ENCODE measurements at regions not wholly inside any gene's neighbourhood (a gene's known extent, or its start where the extent isn't known, plus 50 kb on each side); places are given as distances from the start of the nearest gene placed in this dataset.

DNA sequence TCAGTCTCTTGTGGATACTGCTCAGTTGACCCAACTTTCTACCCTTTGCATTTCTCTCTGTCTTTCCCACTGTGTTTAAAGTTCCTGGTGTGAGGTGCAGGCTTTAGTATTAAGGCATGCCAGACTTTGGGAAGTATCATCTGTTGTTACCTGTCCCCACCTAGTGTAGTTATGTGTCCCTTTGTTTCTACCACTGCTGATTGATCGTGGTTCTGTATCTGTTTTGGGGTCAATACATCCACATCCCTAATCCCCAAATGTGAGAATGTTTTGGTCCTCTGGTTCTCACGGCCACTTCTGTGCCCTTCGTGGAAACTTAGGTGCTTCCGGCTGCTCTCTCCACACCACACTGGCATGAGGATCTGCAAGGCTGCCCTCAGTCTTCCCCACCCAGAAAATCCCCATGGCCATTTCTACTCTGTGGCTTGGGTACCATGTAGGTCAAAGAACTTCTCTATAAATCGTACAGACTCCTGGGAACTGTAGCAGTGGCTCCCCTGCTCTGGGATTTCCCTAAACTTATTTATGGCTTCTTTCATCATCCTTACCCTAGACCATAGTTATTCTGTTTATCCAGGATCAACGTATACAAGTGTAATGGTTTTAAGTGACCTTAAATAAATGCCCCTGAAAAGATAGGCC lies 443.2 kb downstream of the XYLT1 start:
- Histone ChIP-seq H3K36me3 (no peaks in the 10 kb centered on the region), H3K27ac (no peak overlapping the region), H3K4me1 (no peaks in the 10 kb centered on the region), H3K4me3 (no peak overlapping the region), H3K9me3 (no peaks in the 10 kb centered on the region), H3K27me3 (no peaks in the 10 kb centered on the region)
- TF ChIP-seq, protein P1, sequence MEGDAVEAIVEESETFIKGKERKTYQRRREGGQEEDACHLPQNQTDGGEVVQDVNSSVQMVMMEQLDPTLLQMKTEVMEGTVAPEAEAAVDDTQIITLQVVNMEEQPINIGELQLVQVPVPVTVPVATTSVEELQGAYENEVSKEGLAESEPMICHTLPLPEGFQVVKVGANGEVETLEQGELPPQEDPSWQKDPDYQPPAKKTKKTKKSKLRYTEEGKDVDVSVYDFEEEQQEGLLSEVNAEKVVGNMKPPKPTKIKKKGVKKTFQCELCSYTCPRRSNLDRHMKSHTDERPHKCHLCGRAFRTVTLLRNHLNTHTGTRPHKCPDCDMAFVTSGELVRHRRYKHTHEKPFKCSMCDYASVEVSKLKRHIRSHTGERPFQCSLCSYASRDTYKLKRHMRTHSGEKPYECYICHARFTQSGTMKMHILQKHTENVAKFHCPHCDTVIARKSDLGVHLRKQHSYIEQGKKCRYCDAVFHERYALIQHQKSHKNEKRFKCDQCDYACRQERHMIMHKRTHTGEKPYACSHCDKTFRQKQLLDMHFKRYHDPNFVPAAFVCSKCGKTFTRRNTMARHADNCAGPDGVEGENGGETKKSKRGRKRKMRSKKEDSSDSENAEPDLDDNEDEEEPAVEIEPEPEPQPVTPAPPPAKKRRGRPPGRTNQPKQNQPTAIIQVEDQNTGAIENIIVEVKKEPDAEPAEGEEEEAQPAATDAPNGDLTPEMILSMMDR (IDR thresholded peaks at IDR 0.05) = no peak
- no peak for FAIRE-seq
- intact Hi-C loops (cut with DNase I) = no loop called here
- 52 to 72% methylated on average over 6 of the region's 6 CpGs for WGBS, 2 donors
- ATAC-seq = no peak
- DNase-seq = no peak

DNA sequence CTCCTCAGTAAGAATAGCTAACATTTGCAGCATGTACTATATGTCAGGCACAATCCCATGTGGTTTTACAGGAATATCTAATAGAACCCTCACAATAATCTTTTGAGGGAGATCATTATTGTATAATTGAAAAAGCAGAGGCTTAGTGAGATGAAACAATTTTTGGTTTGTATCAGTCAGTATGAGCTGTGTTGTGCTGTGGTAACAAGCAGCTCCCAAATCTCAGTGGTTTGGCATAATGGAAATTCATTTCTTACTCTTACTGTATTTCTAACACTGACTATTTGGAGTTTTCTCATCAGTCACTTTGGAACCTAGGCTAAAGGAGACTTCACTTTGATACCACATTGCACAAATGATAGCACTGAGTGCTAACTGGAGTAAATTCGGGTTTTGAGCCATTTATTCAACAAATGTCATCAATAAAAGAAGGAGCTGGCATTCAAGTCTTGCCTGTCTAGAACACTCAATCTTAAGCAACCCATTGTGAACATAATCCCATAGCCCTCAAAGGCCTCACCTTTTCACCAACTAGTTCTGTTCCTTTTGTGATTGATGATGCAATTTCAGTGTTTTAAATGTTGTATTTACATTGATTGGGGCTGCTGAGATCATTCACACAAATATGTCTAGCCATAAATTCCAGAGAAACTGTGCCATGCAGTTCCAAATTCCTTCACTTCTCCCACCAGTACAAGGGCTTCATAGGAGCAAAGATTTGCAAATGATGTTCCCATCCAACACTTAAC lies 441.0 kb downstream of the XYLT1 start:
- H3K27me3 ChIP-seq = no peaks in the 10 kb centered on the region
- 23 to 39% methylated on average over 1 of the region's 1 CpG for WGBS, 2 donors
- no peak overlapping the region for H3K27ac ChIP-seq
- no peaks in the 10 kb centered on the region for H3K36me3 ChIP-seq
- DNase-seq = no peak
- no peak for ATAC-seq
- intact Hi-C loops (cut with DNase I) = no loop called here
- H3K9me3 ChIP-seq = no peaks in the 10 kb centered on the region
- FAIRE-seq = no peak
- no peak overlapping the region for H3K4me3 ChIP-seq
- no peaks in the 10 kb centered on the region for H3K4me1 ChIP-seq
- TF ChIP-seq, protein P1 (IDR thresholded peaks at IDR 0.05) = no peak

DNA sequence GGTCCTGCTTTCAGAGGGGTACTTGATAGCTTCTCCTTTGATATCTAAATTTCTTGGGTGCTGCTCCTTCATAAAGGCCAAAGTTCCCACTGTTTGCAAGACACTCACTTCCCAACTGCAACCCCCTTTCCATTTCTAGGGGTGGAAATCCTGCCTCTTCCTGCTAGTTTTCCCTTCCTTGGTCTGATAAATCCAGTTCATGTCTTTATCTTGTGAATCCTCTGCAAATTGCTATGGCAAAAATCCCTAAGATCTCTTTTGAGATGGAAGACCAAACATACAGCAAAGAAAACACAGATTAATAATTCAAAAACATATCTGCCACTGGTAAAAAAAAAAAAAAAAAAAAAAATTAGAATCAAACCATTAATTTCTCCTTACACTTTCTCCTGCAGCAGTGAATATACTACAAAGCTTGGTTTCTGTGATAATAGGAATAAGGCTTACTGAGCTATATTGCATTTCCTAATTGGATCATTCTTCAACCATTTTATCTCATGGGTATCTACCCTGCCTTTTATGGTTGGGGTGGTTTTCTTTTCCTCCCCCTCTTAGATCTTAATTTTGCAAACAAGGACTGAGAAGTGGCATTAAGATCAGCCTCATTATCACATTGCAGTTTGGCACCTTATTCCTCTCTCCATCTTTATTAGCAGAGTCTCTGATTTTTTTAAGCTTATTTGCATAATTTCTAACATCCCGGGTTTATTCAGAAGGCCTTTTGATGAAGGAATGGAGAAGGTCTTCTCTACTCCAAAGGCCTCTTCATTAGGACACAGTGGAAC lies 439.1 kb downstream of the XYLT1 start:
- 44 to 52% methylated on average over 1 of the region's 1 CpG for WGBS, 2 donors
- Histone ChIP-seq H3K27me3 (no peaks in the 10 kb centered on the region), H3K27ac (no peak overlapping the region), H3K36me3 (no peaks in the 10 kb centered on the region), H3K9me3 (no peaks in the 10 kb centered on the region), H3K4me3 (no peak overlapping the region), H3K4me1 (no peaks in the 10 kb centered on the region)
- ATAC-seq (no peak), FAIRE-seq (no peak), DNase-seq (no peak)
- TF ChIP-seq, protein P1 (IDR thresholded peaks at IDR 0.05) = no peak
- intact Hi-C loops (cut with DNase I) = no loop called here

DNA sequence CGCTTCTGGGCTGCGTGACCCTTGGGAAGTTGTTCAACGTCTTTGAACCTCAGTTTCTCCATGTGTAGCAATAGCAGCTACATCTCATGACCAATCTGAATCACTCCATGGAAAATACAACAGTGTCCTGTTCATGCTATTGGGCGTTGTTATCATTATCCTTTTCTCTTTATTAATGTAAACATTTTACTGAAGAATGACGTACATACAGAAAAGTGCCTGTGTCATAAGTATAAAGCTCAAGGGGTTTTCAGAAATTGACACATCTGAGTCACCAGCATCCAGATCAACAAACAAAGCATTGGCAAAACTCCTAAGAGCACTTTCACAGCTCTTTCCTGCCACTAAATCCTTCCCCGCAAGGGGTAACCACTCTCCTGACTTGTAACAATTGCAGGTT lies 438.4 kb downstream of the XYLT1 start:
- H3K4me3 ChIP-seq = no peak overlapping the region
- intact Hi-C loops (cut with DNase I) = no loop called here
- no peaks in the 10 kb centered on the region for H3K4me1 ChIP-seq
- no peaks in the 10 kb centered on the region for H3K27me3 ChIP-seq
- no peak for ATAC-seq
- no peak overlapping the region for H3K27ac ChIP-seq
- WGBS, 2 donors = 67 to 72% methylated on average over 6 of the region's 6 CpGs
- no peak for FAIRE-seq
- H3K9me3 ChIP-seq = no peaks in the 10 kb centered on the region
- DNase-seq = no peak
- no peaks in the 10 kb centered on the region for H3K36me3 ChIP-seq
- TF ChIP-seq, protein P1 (IDR thresholded peaks at IDR 0.05) = no peak

All from pancreas (tissue), 10 donors.